Muscle of leg (tissue), 3 donors: ENCODE measurements at regions not wholly inside any gene's neighbourhood (a gene's known extent, or its start where the extent isn't known, plus 50 kb on each side); places are given as distances from the start of the nearest gene placed in this dataset.
"Not testable (repeated sequence)": the region's sequence is repeated elsewhere in the genome, so short reads cannot be mapped to it uniquely, and the experiment has no call there.

ENCODE experiments used
- DNase-seq: peaks from one replicate; pipeline ENCODE4 v3.0.0; 2013
- H3K27ac ChIP-seq: one replicate; pipeline ENCODE4 v1.5.1; 2013; ENCODE audit warnings: mild to moderate bottlenecking, low read length, control low read depth
- H3K27me3 ChIP-seq: one replicate; pipeline ENCODE4 v1.6.1; 2013; ENCODE audit warnings: low read length; ENCODE audit not compliant: control insufficient read depth, insufficient read depth
- H3K36me3 ChIP-seq: one replicate; pipeline ENCODE4 v1.6.1; 2013; ENCODE audit warnings: low read length; ENCODE audit not compliant: control insufficient read depth, insufficient read depth
- H3K4me1 ChIP-seq: one replicate; pipeline ENCODE4 v1.6.1; 2013; ENCODE audit warnings: low read length; ENCODE audit not compliant: control insufficient read depth, insufficient read depth
- H3K4me3 ChIP-seq: one replicate; pipeline ENCODE4 v1.5.1; 2013; ENCODE audit warnings: low read length, control low read depth
- H3K9me3 ChIP-seq: replicated peaks from 2 replicates; pipeline ENCODE4 v1.6.1; 2013; ENCODE audit warnings: low read depth, low read length; ENCODE audit not compliant: control insufficient read depth
- WGBS: methylation state at CpG from one replicate; pipeline ENCODE4 v1.1.5; 2013; ENCODE audit warnings: missing lambda C conversion rate; ENCODE audit not compliant: insufficient coverage; 5-methylcytosine and 5-hydroxymethylcytosine counted together

DNA sequence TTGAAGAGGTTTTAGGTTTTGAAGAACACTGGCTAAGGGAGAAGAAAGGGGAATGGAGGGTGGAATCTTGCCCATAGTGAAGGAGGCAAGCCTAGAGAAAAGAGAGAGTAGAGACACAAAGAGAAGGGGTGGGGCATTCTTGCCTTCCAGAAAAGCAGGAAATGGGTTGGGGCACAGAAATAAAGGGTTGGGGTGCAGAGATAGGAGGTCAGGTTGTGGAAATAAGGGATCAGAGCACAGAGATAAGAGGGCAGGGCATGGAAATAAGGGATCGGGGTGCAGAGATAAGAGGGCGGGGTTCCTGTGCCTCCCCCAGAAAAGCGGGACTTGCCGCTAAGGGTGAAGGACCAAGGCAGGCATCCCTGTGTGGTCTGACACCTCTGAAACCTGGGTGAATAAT lies 69.9 kb downstream of the ALG1L2 start:
- H3K27me3 ChIP-seq, H3K36me3 ChIP-seq, DNase-seq, H3K27ac ChIP-seq, H3K9me3 ChIP-seq, H3K4me1 ChIP-seq, H3K4me3 ChIP-seq: not testable (repeated sequence)
- 93% methylated on average over 4 of the region's 4 CpGs for WGBS

DNA sequence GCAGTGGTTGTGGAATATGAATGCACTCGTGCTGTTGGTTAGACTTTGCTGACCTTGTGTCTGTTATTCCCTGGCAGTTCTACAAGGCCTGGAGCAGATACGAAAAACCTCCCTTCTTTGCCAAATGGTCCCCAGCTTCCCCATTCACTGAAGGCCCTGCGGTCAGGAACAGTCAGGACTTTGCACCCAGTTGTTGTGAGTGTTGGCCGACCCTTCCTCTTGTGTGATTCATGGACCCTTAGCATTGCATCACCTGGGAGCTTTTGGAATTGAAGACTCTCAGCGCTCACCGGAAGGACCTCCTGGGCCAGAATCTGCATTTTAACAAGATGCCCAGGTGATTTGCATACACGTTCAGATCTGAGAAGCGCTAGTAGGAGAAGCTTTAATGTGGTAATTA lies 71.6 kb downstream of the ALG1L2 start:
- not testable (repeated sequence) for H3K27ac ChIP-seq, H3K4me1 ChIP-seq, H3K36me3 ChIP-seq, H3K27me3 ChIP-seq, H3K9me3 ChIP-seq, H3K4me3 ChIP-seq, DNase-seq
- 88% methylated on average over 2 of the region's 8 CpGs for WGBS

- not testable (repeated sequence) for H3K9me3 ChIP-seq, DNase-seq, H3K4me3 ChIP-seq, H3K4me1 ChIP-seq, H3K27ac ChIP-seq, H3K27me3 ChIP-seq, H3K36me3 ChIP-seq
- WGBS: no CpG with 5 or more reads among the region's 4 CpGs
Measured at GRCh38 chr3:130155464-130155863, 73.8 kb downstream of the ALG1L2 start.

DNA sequence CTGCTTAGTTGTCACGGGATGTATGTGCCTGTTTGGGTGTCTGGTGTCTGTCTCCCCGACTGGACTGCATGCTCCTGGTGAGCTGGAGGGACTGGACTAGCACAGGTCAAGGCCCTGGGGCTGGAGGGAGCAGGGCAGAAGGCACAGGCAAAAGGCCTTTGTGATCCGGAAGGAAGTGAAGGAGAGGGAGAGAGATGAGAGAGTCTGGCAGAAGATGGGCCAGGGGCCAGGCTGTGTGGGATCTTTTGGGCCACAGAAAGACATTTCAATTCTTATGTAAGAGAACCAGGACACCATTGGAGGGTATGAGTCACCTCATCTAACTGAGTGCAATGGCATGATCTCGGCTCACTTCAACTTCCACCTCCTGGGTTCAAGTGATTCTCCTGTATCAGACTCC lies 85.2 kb downstream of the ALG1L2 start:
- not testable (repeated sequence) for H3K4me3 ChIP-seq, H3K27me3 ChIP-seq, H3K4me1 ChIP-seq, H3K27ac ChIP-seq, DNase-seq, H3K9me3 ChIP-seq, H3K36me3 ChIP-seq
- 20% methylated on average over 1 of the region's 4 CpGs for WGBS

DNA sequence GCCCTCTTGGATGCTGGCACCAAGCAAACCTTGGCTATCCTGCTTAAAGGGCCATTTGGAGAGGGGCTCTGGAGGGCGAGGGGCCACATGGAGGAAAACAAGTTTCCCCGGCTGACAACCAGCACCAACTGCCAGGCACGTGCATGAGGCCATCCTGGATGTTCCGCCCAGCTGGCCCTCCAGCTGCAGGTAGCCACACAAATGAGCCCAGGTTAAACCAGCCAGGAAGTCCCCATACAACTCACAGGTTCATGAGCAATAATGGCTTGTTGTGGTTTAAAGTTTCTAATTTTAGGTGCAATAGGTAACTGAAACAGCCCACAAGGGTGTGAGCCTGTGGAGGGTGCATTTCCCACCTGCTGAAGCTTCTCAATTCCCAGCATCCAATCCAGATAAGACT lies 93.6 kb downstream of the ALG1L2 start:
- H3K27ac ChIP-seq, H3K36me3 ChIP-seq, H3K9me3 ChIP-seq, H3K4me3 ChIP-seq, H3K27me3 ChIP-seq, DNase-seq, H3K4me1 ChIP-seq: not testable (repeated sequence)
- WGBS: no CpG with 5 or more reads among the region's 4 CpGs

DNA sequence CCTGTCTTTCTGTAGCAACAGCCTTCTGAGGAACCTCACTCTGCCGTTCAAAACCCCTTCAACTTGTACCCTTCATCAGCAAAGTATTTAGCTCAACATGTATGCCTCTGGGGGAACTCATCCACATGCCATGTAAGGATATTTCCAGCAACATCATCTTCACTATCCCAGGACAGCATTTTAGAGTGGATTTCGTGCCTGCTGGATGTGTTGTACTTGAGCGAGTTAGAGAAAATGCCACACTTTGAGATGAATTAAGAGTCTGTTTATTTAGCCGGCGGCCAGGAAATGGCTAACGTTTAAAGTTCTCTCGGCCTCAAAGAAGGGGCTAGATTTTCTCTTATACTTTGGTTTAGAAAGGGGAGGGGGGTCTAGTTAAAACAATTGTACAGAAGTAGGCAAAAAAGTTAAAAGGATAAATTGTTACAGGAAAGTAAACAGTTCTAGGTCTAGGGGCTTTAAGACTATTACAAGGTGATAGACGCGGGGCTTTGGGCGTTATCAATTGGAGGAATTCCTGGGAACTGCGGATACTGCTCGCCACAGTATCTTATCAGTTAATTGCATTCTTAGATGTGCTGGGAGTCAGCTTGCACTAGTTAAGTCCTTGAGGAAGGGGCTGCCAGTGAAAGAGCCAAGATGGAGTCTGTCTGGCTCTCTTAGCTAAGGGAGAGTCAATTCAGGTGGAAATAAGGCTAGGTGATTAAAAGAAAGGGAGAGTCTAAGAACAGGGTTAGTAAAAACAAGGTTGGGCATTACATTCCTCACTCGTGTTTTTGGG lies 95.0 kb downstream of the ALG1L2 start:
- not testable (repeated sequence) for H3K27me3 ChIP-seq, H3K4me3 ChIP-seq, H3K27ac ChIP-seq, H3K9me3 ChIP-seq, DNase-seq, H3K4me1 ChIP-seq, H3K36me3 ChIP-seq
- WGBS: 68% methylated on average over 4 of the region's 13 CpGs

- H3K36me3 ChIP-seq, H3K4me3 ChIP-seq, H3K9me3 ChIP-seq, H3K27me3 ChIP-seq, H3K4me1 ChIP-seq, DNase-seq, H3K27ac ChIP-seq: not testable (repeated sequence)
- WGBS: 40% methylated on average over 1 of the region's 3 CpGs
Measured at GRCh38 chr3:130178835-130179234, 97.2 kb downstream of the ALG1L2 start.

- not testable (repeated sequence) for H3K36me3 ChIP-seq, H3K27me3 ChIP-seq, H3K4me3 ChIP-seq, H3K9me3 ChIP-seq, H3K27ac ChIP-seq, H3K4me1 ChIP-seq
- peak; percentile 64 for DNase-seq
- WGBS: 0% methylated on average over 5 of the region's 11 CpGs
Measured at GRCh38 chr3:130179353-130179970, 97.8 kb downstream of the ALG1L2 start.

GRCh38 chr3:130182475-130182874 lies 100.8 kb downstream of the ALG1L2 start:
- not testable (repeated sequence) for H3K27me3 ChIP-seq, DNase-seq, H3K4me3 ChIP-seq, H3K27ac ChIP-seq, H3K9me3 ChIP-seq, H3K36me3 ChIP-seq, H3K4me1 ChIP-seq
- WGBS: no CpG with 5 or more reads among the region's 6 CpGs

GRCh38 chr3:130183689-130184088 lies 102.1 kb downstream of the ALG1L2 start:
- not testable (repeated sequence) for H3K4me1 ChIP-seq, H3K27ac ChIP-seq, H3K27me3 ChIP-seq, H3K9me3 ChIP-seq, DNase-seq, H3K4me3 ChIP-seq, H3K36me3 ChIP-seq
- WGBS: 64% methylated on average over 2 of the region's 5 CpGs
